SK-N-SH treated with all-trans-retinoic acid at 6 μM for 48 hours (cell line): ENCODE measurements at regions not wholly inside any gene's neighbourhood (a gene's known extent, or its start where the extent isn't known, plus 50 kb on each side); places are given as distances from the start of the nearest gene placed in this dataset.

Source experiments
- ATAC-seq: fragments of 200-7000 bp; cut with Tn5 transposase; 3 replicates; pipeline ENCODE4 v1.9.1; 2020; ENCODE audit warnings: mild to moderate bottlenecking, moderate library complexity
- ARNTL ChIP-seq: fragments of 450-650 bp; formaldehyde crosslinking; IDR thresholded peaks from 2 replicates; pipeline ENCODE4 v1.5.0; 2020; ENCODE audit warnings: low read depth, mild to moderate bottlenecking, moderate library complexity, borderline replicate concordance
- BACH2 ChIP-seq: fragments of 250-450 bp; sonication (Bioruptor Pico); IDR thresholded peaks from 2 replicates; pipeline ENCODE4 v1.9.0; 2021; ENCODE audit warnings: mild to moderate bottlenecking, borderline replicate concordance
- CREB5 ChIP-seq: fragments of 250-450 bp; sonication (Bioruptor Pico); IDR thresholded peaks from 2 replicates; pipeline ENCODE4 v1.5.1; 2020; ENCODE audit warnings: low read depth, mild to moderate bottlenecking, moderate library complexity
- CSDC2 ChIP-seq: fragments of 250-450 bp; sonication (Bioruptor Pico); IDR thresholded peaks from 2 replicates; pipeline ENCODE4 v1.5.0; 2020; ENCODE audit warnings: mild to moderate bottlenecking, moderate library complexity
- CSRNP3 ChIP-seq: fragments of 250-450 bp; sonication (Bioruptor Pico); IDR thresholded peaks from 2 replicates; pipeline ENCODE4 v1.5.1; 2021; ENCODE audit warnings: mild to moderate bottlenecking, moderate library complexity
- ESRRG ChIP-seq: fragments of 250-450 bp; sonication (Bioruptor Pico); IDR thresholded peaks from 2 replicates; pipeline ENCODE4 v1.6.1; 2021; ENCODE audit warnings: mild to moderate bottlenecking
- ISL1 ChIP-seq: fragments of 250-450 bp; sonication (Bioruptor Pico); IDR thresholded peaks from 2 replicates; pipeline ENCODE4 v2.1.2; 2022; ENCODE audit warnings: mild to moderate bottlenecking, moderate library complexity
- OSR1 ChIP-seq: fragments of 250-450 bp; sonication (Bioruptor Pico); IDR thresholded peaks from 2 replicates; pipeline ENCODE4 v1.8.0; 2022; ENCODE audit warnings: moderate library complexity, mild to moderate bottlenecking, inconsistent platforms
- PATZ1 ChIP-seq: fragments of 250-450 bp; sonication (Bioruptor Pico); IDR thresholded peaks from 2 replicates; pipeline ENCODE4 v1.8.0; 2020; ENCODE audit warnings: mild to moderate bottlenecking, moderate library complexity, borderline replicate concordance
- POU6F1 ChIP-seq: fragments of 250-450 bp; sonication (Bioruptor Pico); IDR thresholded peaks from 2 replicates; pipeline ENCODE4 v1.8.0; 2021; ENCODE audit warnings: low read depth, mild to moderate bottlenecking, moderate library complexity, borderline replicate concordance
- PPARA ChIP-seq: fragments of 250-450 bp; sonication (Bioruptor Pico); IDR thresholded peaks from 2 replicates; pipeline ENCODE4 v1.5.0; 2020; ENCODE audit warnings: mild to moderate bottlenecking, borderline replicate concordance
- RARB ChIP-seq: fragments of 250-450 bp; sonication (Bioruptor Pico); IDR thresholded peaks from 2 replicates; pipeline ENCODE4 v1.8.0; 2021; ENCODE audit warnings: mild to moderate bottlenecking, moderate library complexity
- SNAI2 ChIP-seq: fragments of 250-450 bp; sonication (Bioruptor Pico); IDR thresholded peaks from 2 replicates; pipeline ENCODE4 v1.5.0; 2020; ENCODE audit warnings: mild to moderate bottlenecking, moderate library complexity
- TCF4 ChIP-seq: fragments of 250-450 bp; sonication (Bioruptor Pico); IDR thresholded peaks from 2 replicates; pipeline ENCODE4 v1.8.0; 2021; ENCODE audit warnings: mild to moderate bottlenecking, moderate library complexity, borderline replicate concordance
- TOX ChIP-seq: fragments of 250-450 bp; sonication (Bioruptor Pico); IDR thresholded peaks from 2 replicates; pipeline ENCODE4 v1.8.0; 2021; ENCODE audit warnings: mild to moderate bottlenecking, moderate library complexity, borderline replicate concordance
- TSHZ2 ChIP-seq: fragments of 250-450 bp; sonication (Bioruptor Pico); IDR thresholded peaks from 2 replicates; pipeline ENCODE4 v1.5.0; 2020; ENCODE audit warnings: mild to moderate bottlenecking, moderate library complexity
- ZC3H10 ChIP-seq: fragments of 250-450 bp; sonication (Bioruptor Pico); IDR thresholded peaks from 2 replicates; pipeline ENCODE4 v1.5.1; 2021; ENCODE audit warnings: mild to moderate bottlenecking, moderate library complexity
- ZFP3 ChIP-seq: fragments of 250-450 bp; sonication (Bioruptor Pico); IDR thresholded peaks from 2 replicates; pipeline ENCODE4 v1.5.0; 2020; ENCODE audit warnings: mild to moderate bottlenecking, moderate library complexity
- ZFP30 ChIP-seq: fragments of 450-650 bp; formaldehyde crosslinking; IDR thresholded peaks from 2 replicates; pipeline ENCODE4 v1.5.0; 2022; ENCODE audit warnings: mild to moderate bottlenecking, moderate library complexity
- ZNF565 ChIP-seq: fragments of 450-650 bp; formaldehyde crosslinking; conservative IDR thresholded peaks from 2 replicates; pipeline ENCODE4 v1.5.0; 2020; ENCODE audit warnings: low read depth, mild to moderate bottlenecking, moderate library complexity
- ZNF70 ChIP-seq: fragments of 450-650 bp; formaldehyde crosslinking; IDR thresholded peaks from 2 replicates; pipeline ENCODE4 v1.5.0; 2020; ENCODE audit warnings: mild to moderate bottlenecking, moderate library complexity
- ZNF8 ChIP-seq: fragments of 450-650 bp; formaldehyde crosslinking; IDR thresholded peaks from 2 replicates; pipeline ENCODE4 v1.5.0; 2020; ENCODE audit warnings: mild to moderate bottlenecking, moderate library complexity

GRCh38 chr20:22511943-22512910 lies 72.1 kb downstream of the FOXA2 start:
- TF ChIP-seq ZFP30 (no peak), CSRNP3 (CRISPR knock-in tag) (no peak), ZNF70 (no peak), OSR1 (CRISPR knock-in tag) (no peak), PPARA (no peak), TCF4 (no peak), ZNF565 (CRISPR knock-in tag) (no peak), CREB5 (CRISPR knock-in tag) (no peak), ESRRG (CRISPR knock-in tag) (no peak), ARNTL (CRISPR knock-in tag) (no peak)
- no peak for ATAC-seq

- ATAC-seq, result no peak
- TF ChIP-seq ZC3H10, result no peak
- no peak for TF ChIP-seq TCF4
- TF ChIP-seq POU6F1 (CRISPR knock-in tag), result no peak
- no peak for TF ChIP-seq ESRRG (CRISPR knock-in tag)
- TF ChIP-seq RARB (CRISPR knock-in tag), result no peak
- no peak for TF ChIP-seq CSDC2 (CRISPR knock-in tag)
- no peak for TF ChIP-seq PPARA
- no peak for TF ChIP-seq SNAI2 (CRISPR knock-in tag)
- TF ChIP-seq ZNF70, result no peak
- no peak for TF ChIP-seq CSRNP3 (CRISPR knock-in tag)
- TF ChIP-seq TOX (CRISPR knock-in tag), result no peak
- TF ChIP-seq ISL1 (CRISPR knock-in tag), result no peak
- no peak for TF ChIP-seq PATZ1 (CRISPR knock-in tag)
- no peak for TF ChIP-seq BACH2 (CRISPR knock-in tag)
- TF ChIP-seq OSR1 (CRISPR knock-in tag), result no peak
- no peak for TF ChIP-seq ZFP3 (CRISPR knock-in tag)
- no peak for TF ChIP-seq TSHZ2 (CRISPR knock-in tag)
- no peak for TF ChIP-seq ZNF565 (CRISPR knock-in tag)
- no peak for TF ChIP-seq ZNF8 (CRISPR knock-in tag)
- TF ChIP-seq ZFP30, result no peak
Observed at GRCh38 chr20:22509843-22510147, 74.6 kb downstream of the FOXA2 start.
